GM19395 (cell line): ENCODE measurements at regions not wholly inside any gene's neighbourhood (a gene's known extent, or its start where the extent isn't known, plus 50 kb on each side); places are given as distances from the start of the nearest gene placed in this dataset.
"Not testable (repeated sequence)": the region's sequence is repeated elsewhere in the genome, so short reads cannot be mapped to it uniquely, and the experiment has no call there.

Source experiments
- ATAC-seq: cut with Tn5 transposase; IDR thresholded peaks from one replicate; pipeline ENCODE4 v1.9.1; 2021; ENCODE audit warnings: mild to moderate bottlenecking, moderate library complexity; ENCODE audit not compliant: unreplicated experiment

GRCh38 chr20:43404878-43405277, 52.8 kb upstream of the SRSF6 start:
- ATAC-seq: no peak

- ATAC-seq: not testable (repeated sequence)
Observed at GRCh38 chr20:43400882-43401281, 56.8 kb upstream of the SRSF6 start.

DNA sequence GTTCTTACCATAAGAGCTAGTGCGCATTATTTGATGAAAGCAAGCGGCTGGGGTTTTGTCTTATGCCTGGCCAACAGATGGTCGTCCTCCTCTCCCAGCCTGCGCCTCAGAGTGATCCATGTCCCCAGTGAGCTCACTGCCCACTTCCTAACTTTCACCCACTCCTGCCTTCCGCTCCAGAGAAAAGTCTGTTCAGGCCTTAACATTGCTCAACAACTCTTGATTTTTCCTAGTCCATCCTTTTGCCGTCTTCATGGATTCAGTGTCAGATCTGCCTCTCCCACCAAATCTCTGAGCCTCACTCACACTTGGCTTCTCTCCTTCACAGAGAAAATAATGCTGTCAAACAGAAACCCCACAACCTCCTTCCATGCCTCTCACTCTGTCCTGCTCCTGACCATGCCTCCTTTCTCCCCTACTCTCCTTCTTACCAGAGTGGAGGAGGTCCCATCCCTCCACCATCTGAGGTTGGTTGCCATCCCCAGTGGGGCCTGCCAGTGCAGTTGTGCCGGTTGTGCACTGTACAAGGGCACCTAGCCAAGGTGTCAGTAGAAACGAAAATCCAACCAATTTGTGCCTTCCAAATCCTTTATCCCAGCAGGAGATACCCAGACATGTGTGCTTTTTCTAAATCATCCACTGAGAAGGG, 58.9 kb upstream of the SRSF6 start:
- no peak for ATAC-seq

- ATAC-seq: no peak
Observed at GRCh38 chr20:43397147-43397546, 60.5 kb upstream of the SRSF6 start.

DNA sequence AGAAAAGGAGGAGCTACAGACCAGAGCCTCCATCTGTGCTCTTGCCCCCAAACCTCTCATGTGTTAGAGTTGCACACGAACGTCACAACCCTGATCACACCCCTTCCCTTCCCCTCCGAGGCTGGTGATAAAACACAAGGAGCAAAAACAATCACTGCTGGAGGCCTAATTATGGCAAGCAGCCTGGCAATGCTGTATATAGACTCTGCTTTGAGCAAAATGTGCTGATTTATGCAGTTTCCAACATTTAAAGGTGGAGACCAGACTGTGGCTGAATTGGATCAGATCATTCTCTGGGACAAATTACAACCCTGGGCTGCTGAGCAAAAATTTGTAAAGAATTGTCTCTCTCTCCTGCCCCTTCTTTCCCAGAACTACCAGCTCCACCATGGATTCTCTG, 64.6 kb upstream of the SRSF6 start:
- ATAC-seq: no peak

- no peak for ATAC-seq
Observed at GRCh38 chr20:43392561-43392960, 65.1 kb upstream of the SRSF6 start.

DNA sequence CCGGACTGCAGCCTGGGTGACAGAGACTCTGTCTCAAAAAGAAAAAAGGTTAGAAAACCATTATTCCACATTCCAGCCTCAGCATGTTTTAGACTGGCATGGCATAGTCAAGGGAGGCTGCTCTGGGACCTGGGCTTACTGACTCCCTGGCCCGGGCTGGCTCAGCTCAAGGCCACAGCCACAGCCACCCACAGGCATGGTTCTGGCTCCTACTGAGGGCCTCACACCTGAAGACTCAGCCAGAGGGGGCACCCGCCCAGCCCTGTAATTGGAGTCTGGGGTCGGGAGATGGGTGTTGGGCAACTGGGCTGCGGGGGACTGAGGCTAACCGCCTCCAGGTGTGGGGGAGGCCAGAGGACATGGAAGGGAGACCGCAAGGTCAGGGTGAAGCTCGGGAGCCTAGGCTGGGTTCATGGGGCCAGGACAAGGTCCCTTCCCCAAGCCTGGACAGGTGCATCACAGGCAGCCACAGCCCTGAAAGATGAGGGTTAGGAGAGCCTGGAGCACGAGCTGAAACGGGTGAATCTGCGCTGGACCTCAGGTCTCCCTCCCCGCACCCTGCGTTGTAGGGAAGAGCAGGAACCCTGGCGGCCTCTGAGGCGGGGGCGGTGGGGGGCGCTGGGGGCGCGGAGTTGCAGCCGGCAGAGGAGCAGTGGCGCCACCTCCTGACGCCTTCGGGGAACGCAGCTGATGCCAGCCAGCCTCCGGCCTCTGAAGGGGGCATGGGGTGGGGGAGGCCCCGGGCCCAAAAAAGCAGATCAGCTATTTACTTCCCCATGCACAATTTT, 67.7 kb upstream of the SRSF6 start:
- no peak for ATAC-seq

DNA sequence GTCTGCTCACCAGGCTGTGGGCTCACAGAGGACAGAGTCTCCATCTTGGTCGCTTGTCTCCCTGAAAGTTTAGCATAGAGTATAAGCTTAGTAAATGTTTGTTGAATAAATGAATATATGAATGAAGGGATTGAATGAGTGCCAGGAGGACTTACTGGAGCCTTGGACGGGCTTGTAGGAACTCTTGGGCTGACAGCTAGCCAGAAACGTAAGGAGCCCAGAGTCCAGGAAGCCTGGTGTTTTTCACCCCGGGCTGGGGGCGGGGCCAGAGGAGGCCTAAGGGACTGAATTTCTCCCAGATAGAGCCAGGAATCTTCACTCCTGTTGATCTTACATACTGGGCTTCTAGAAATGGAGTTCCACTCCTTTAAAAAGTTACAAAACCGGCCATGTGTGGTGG, 68.5 kb upstream of the SRSF6 start:
- ATAC-seq: no peak

DNA sequence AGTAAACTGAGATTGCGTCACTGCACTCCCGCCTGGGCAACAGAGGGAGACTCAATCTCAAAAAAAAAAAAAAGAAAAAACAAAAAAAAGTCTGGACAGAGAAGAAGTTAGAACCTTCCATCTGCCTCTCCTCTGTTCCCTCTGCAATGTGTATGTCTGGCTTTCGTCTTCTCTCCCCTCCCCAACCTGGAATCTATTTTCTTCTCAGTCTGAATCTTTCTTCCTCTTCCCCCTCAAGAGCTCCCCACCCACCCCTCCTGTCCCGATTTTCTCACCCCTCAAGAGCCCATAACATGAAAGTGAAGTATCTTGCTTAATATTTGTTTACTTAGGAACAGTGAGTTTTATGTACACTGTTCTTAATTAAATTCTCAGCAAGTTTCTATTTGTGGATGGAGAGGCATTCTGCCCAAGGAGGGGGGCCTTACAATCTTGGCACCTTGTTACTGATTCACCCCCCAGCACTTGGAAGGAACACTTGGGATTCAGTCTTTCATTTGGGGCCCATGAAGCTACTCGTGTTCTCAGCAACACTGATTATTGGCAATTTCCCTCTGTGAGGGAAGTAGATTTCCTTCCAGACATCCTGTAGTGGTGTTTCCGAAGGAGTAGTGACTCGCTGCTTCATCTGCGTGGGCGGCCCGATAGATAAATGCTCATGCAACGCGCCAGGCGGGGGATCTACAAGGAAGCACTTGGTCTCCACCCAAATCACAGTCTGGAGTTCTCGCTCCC, 69.3 kb upstream of the SRSF6 start:
- ATAC-seq: no peak

- ATAC-seq: no peak
Observed at GRCh38 chr20:43387737-43388136, 70.0 kb upstream of the SRSF6 start.

GRCh38 chr20:43386878-43387277, 70.8 kb upstream of the SRSF6 start:
- no peak for ATAC-seq

GRCh38 chr20:43385914-43386313, 71.8 kb upstream of the SRSF6 start:
- no peak for ATAC-seq

GRCh38 chr20:43384101-43384940, 73.4 kb upstream of the SRSF6 start:
- ATAC-seq: no peak

- peak; percentile 50 for ATAC-seq
Observed at GRCh38 chr20:43383026-43383795, 74.5 kb upstream of the SRSF6 start.

- not testable (repeated sequence) for ATAC-seq
Observed at GRCh38 chr20:43382135-43382534, 75.6 kb upstream of the SRSF6 start.

- ATAC-seq: not testable (repeated sequence)
Observed at GRCh38 chr20:43381533-43381932, 76.2 kb upstream of the SRSF6 start.

- no peak for ATAC-seq
Observed at GRCh38 chr20:43379239-43379917, 78.3 kb upstream of the SRSF6 start.

DNA sequence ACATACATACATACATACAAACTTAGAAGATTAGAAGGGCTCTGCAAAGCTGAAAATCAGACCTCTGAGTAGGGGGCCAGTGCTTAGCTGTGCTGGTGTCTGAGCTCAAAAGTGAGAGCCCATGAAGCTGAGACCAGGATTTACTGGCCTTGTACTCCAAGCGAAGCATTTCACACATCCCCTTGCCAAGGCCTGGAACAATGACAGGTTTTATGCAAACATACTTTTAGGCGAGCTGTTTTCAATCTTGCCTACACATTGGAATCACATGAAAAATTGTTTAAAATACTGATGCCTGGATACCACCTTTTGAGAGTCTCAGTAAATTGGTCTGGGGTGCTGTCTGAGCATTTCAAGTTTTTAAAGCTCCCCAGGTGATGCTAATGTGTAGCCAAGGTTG, 80.9 kb upstream of the SRSF6 start:
- ATAC-seq: no peak

DNA sequence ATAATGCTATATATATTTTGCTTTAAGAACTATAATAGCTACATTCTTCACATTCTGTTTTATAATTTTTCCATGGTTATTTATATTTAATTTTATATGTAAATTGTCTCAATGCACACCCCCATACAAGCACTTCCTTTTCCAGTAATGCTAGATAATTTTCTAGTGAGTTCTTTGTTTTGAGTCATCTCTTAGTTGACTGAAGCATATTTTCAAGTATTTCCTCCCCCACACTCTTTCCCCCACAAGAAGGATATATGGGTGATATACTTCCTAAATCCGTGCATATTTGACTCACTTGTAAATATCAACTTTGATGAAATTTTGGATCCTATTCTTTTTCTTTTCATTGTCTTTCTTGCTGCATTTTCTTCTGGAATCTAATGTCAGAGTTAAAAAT, 82.1 kb upstream of the SRSF6 start:
- ATAC-seq: no peak

DNA sequence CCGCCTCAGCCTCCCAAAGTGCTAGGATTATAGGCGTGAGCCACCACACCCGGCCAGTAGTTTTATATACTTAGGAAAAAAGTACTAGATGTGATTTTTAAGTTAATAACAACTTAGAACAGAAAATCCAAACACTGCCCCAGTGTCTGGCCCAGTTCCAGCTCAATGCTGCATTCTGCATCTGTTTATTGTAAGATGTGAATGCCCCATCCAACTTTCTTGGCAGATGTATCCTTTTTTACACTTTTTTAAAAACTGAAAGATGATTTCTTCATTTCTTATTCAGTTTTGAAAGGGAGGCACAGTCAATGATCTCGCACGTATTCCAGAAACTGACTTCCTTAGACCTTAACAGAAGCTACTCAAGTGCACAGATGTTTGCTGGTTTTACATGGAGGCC, 85.6 kb upstream of the SRSF6 start:
- no peak for ATAC-seq
